Adrenal gland (tissue), 9 donors: ENCODE measurements at regions not wholly inside any gene's neighbourhood (a gene's known extent, or its start where the extent isn't known, plus 50 kb on each side); places are given as distances from the start of the nearest gene placed in this dataset.

Experiments used
- DNase-seq, 7 donors: peaks; one replicate each; pipeline ENCODE4 v3.0.0-alpha.2; 2019 to 2020
- H3K27ac ChIP-seq, 5 donors: fragments of 200-600 bp; sonication (generic) in 4 of 5; 1 replicate in 3 of 5; 2 replicates in 2 of 5; pipeline versions ENCODE4 v1.5.1 to v1.8.0; 2016 to 2020; ENCODE audit warnings: mild to moderate bottlenecking in 1 of 5
- H3K27me3 ChIP-seq: fragments of 200-600 bp; 2 replicates; pipeline ENCODE4 v1.8.0; 2021
- H3K36me3 ChIP-seq, 2 donors: fragments of 200-600 bp; replicated peaks in 1 of 2; 1 replicate in 1 of 2; 2 replicates in 1 of 2; pipeline versions ENCODE4 v1.5.1 to v1.8.0; 2018 to 2022
- H3K4me1 ChIP-seq, 2 donors: fragments of 200-600 bp; replicated peaks in 1 of 2; 1 replicate in 1 of 2; 2 replicates in 1 of 2; pipeline versions ENCODE4 v1.5.1 to v1.8.0; 2018 to 2021
- H3K4me3 ChIP-seq, 4 donors: fragments of 200-600 bp; sonication (generic) in 3 of 4; one replicate each; pipeline ENCODE4 v1.5.1; 2016 to 2018
- H3K9me3 ChIP-seq, 3 donors: fragments of 200-600 bp; sonication (generic) in 1 of 3; replicated peaks in 1 of 3; 1 replicate in 2 of 3; 2 replicates in 1 of 3; pipeline versions ENCODE4 v1.5.1 to v1.8.0; 2016 to 2021
- CTCF ChIP-seq, 6 experiments: fragments of 450-650 bp in 4 of 6; fragments of 200-600 bp in 2 of 6; sonication (generic) in 1 of 6; IDR thresholded peaks; 1 replicate in 5 of 6; 2 replicates in 1 of 6; pipeline versions ENCODE4 v1.5.1 to v1.8.0; 2016 to 2021; ENCODE audit warnings: antibody characterized with exemption in 6 of 6, mild to moderate bottlenecking in 2 of 6, moderate library complexity in 1 of 6
- POLR2A ChIP-seq, 2 donors: fragments of 450-650 bp; IDR thresholded peaks; one replicate each; pipeline ENCODE4 v1.6.1; 2017; ENCODE audit warnings: antibody characterized with exemption in 2 of 2, mild to moderate bottlenecking in 2 of 2, moderate library complexity in 1 of 2
- WGBS, 4 donors: extraction: QIAGEN DNeasy Blood & Tissue Kit in 2 of 4; methylation state at CpG; one replicate each; pipeline versions ENCODE4 v1.1.5 to v1.1.7; 2013 to 2017; 5-methylcytosine and 5-hydroxymethylcytosine counted together
- intact Hi-C, 2 donors: fragments of 100-400 bp; cut with DNase I; formaldehyde crosslinking; loops; one replicate each; pipeline versions ENCODE4 v1.14.1 to v1.15.0; 2022 to 2023
- donor health status: healthy with polysubstance abuse.
- donor health status: Bipolar disorder and iron deficiency.
- donor health status: DM: yes; HTN: yes; CAD: no.
- donor health status: DM: no; HTN: no; CAD: no.
- donor health status: DM: no; HTN: no; CAD: no.

GRCh38 chr10:36602374-36602773, 523.0 kb upstream of the ANKRD30A start:
- WGBS, 4 donors = 36 to 54% (median 44%) methylated on average over 4 of the region's 4 CpGs
- Histone ChIP-seq H3K4me1 (no peaks in the 10 kb centered on the region), H3K36me3 (no peaks in the 10 kb centered on the region), H3K27ac (no peak overlapping the region), H3K9me3 (no peaks in the 10 kb centered on the region), H3K4me3 (no peak overlapping the region), H3K27me3 (no peaks in the 10 kb centered on the region)
- DNase-seq = no peak
- intact Hi-C loops = no loop called here
- TF ChIP-seq POLR2A (IDR thresholded peaks at IDR 0.05) (no peak), CTCF (IDR thresholded peaks at IDR 0.05) (no peak)

- TF ChIP-seq CTCF (IDR thresholded peaks at IDR 0.05) (no peak), POLR2A (IDR thresholded peaks at IDR 0.05) (no peak)
- H3K27me3 ChIP-seq = no peaks in the 10 kb centered on the region
- H3K9me3 ChIP-seq = no peaks in the 10 kb centered on the region
- H3K4me1 ChIP-seq = no peaks in the 10 kb centered on the region
- intact Hi-C loops = no loop called here
- no peak for DNase-seq
- WGBS, 4 donors = 43 to 50% (median 47%) methylated on average over 3 of the region's 3 CpGs
- no peak overlapping the region for H3K27ac ChIP-seq
- H3K36me3 ChIP-seq = no peaks in the 10 kb centered on the region
- no peak overlapping the region for H3K4me3 ChIP-seq
These were observed 527.6 kb upstream of the ANKRD30A start for GRCh38 chr10:36597756-36598320.

- TF ChIP-seq CTCF (IDR thresholded peaks at IDR 0.05) (no peak), POLR2A (IDR thresholded peaks at IDR 0.05) (no peak)
- intact Hi-C loops = no loop called here
- Histone ChIP-seq H3K4me3 (no peak overlapping the region), H3K36me3 (no peaks in the 10 kb centered on the region), H3K4me1 (no peaks in the 10 kb centered on the region), H3K27me3 (no peaks in the 10 kb centered on the region), H3K27ac (no peak overlapping the region), H3K9me3 (no peaks in the 10 kb centered on the region)
- no peak for DNase-seq
- WGBS, 4 donors = 85 to 95% (median 90%) methylated on average over 5 of the region's 5 CpGs
These were observed 532.4 kb upstream of the ANKRD30A start for GRCh38 chr10:36592964-36593363.

- H3K4me3 ChIP-seq = no peak overlapping the region
- H3K9me3 ChIP-seq = no peaks in the 10 kb centered on the region
- 65 to 70% (median 69%) methylated on average over 2 of the region's 2 CpGs for WGBS, 4 donors
- H3K4me1 ChIP-seq = no peaks in the 10 kb centered on the region
- TF ChIP-seq CTCF (IDR thresholded peaks at IDR 0.05) (no peak), POLR2A (IDR thresholded peaks at IDR 0.05) (no peak)
- no peaks in the 10 kb centered on the region for H3K27me3 ChIP-seq
- H3K36me3 ChIP-seq = no peaks in the 10 kb centered on the region
- intact Hi-C loops = no loop called here
- no peak overlapping the region for H3K27ac ChIP-seq
- DNase-seq = no peak
These were observed 534.0 kb upstream of the ANKRD30A start for GRCh38 chr10:36591436-36591835.
